ENCODE measurements at regions not wholly inside any gene's neighbourhood (a gene's known extent, or its start where the extent isn't known, plus 50 kb on each side); places are given as distances from the start of the nearest gene placed in this dataset.
"Not testable (repeated sequence)": the region's sequence is repeated elsewhere in the genome, so short reads cannot be mapped to it uniquely, and the experiment has no call there.

GRCh38 chr18:1805521-1805920 lies 765.8 kb downstream of the METTL4 start:
- DNase-seq (ENCODE audit: low read depth): no peak

GRCh38 chr18:1806884-1807615 lies 764.3 kb downstream of the METTL4 start:
- no peak for DNase-seq (ENCODE audit: low read depth)

DNA sequence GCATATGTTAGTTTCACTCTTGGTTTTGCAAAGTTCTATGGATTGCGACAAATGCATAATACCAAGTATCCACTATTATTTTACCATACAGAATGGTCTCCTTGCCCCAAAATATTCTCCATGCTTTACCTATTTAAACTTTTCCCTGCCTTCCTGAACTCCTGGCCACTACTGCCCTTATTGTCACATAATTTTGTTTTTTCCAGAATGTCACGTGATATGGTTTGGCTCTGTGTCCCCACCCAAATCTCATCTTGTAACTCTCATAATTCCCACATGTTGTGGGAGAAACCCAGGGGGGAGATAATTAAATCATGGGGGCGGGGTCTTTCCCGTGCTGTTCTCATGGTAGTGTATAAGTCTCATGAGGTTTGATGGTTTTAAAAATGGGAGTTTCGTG lies 760.0 kb downstream of the METTL4 start:
- DNase-seq (ENCODE audit: low read depth): no peak

- DNase-seq (ENCODE audit: low read depth): no peak
These were observed 746.0 kb downstream of the METTL4 start for GRCh38 chr18:1825296-1825695.

GRCh38 chr18:1840878-1841277 lies 730.4 kb downstream of the METTL4 start:
- no peak for DNase-seq (ENCODE audit: low read depth)

GRCh38 chr18:1846640-1847039 lies 724.7 kb downstream of the METTL4 start:
- DNase-seq (ENCODE audit: low read depth): no peak

DNA sequence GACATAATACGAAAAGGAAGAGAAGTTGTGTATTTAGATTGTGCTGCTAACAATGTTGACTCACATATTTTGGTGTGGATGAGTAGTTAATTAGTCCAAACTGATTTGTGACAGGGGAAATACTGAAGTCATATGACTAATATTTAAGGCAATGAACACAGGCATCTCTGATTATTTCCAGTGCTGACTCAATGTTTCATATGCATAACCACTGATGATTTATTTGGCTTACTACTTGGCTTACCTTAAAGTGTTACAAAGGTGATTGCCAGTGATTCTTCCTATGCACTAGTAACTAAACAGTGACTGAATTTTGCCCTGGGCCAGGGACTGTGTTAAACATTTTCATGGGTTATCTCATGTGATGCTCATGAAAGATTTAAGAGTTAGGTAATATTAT lies 722.6 kb downstream of the METTL4 start:
- DNase-seq (ENCODE audit: low read depth): no peak

- DNase-seq (ENCODE audit: low read depth): no peak
These were observed 721.9 kb downstream of the METTL4 start for GRCh38 chr18:1849386-1849785.

DNA sequence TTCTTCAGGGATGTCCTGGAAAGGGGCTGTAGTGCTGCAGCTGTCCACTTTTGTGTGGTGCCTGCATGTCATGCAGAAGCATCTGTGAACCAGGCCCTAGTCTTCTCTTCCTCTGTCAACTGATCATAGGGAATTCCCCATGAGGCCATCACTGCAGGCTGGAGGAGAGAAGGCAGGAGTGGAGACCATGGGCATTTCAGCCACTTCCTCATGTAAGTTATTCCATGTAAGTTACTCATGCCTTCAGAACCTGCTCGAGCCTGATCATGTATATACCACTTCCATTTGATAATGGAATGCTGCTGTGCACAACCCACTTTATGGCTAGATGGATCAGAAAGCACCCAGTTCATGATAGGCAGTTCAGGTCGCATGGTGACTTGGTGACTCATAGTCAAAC lies 714.0 kb downstream of the METTL4 start:
- DNase-seq (ENCODE audit: low read depth): not testable (repeated sequence)

GRCh38 chr18:1861473-1861872 lies 709.8 kb downstream of the METTL4 start:
- DNase-seq (ENCODE audit: low read depth): no peak

DNA sequence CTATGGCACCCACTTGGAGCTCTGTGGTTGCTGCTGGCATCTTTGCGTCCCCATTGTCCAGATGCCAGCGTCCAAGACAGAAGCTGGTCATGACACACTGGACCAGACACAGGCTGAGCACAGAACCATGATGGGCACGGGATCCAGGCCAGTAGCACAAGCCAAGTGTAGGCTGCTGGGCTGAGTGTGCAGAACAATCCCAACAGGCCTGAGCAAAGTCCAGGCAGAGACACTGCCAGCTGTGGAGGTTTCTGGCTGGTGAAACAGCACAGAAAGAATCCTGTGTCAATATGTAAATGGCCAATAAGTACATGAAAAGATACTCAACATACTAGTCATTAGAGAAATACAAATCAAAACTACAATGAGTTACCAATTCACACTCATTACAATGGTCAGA lies 705.4 kb downstream of the METTL4 start:
- DNase-seq (ENCODE audit: low read depth): no peak

- DNase-seq (ENCODE audit: low read depth): no peak
These were observed 699.0 kb downstream of the METTL4 start for GRCh38 chr18:1872274-1872673.

DNA sequence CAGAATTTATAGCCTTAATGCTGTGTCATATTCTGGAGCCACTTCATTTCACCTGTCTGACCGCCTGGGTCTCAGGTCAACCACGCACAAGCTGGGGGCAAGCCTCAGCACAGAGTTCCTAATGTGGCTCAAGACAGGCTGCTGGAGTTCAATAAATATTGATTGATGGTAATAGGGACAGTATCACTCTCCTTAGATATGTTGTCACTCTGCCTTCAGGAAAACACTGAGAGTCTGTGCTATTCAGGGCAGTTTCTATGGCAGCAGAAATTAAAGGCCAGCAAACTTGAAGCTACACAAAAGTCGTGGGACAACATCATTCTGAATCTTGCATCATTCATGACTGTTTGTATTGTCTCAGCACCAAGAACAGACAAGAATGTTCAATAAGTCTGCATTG lies 696.1 kb downstream of the METTL4 start:
- no peak for DNase-seq (ENCODE audit: low read depth)

- DNase-seq (ENCODE audit: low read depth): no peak
These were observed 686.7 kb downstream of the METTL4 start for GRCh38 chr18:1884623-1885022.

GRCh38 chr18:1891641-1892040 lies 679.7 kb downstream of the METTL4 start:
- no peak for DNase-seq (ENCODE audit: low read depth)

DNA sequence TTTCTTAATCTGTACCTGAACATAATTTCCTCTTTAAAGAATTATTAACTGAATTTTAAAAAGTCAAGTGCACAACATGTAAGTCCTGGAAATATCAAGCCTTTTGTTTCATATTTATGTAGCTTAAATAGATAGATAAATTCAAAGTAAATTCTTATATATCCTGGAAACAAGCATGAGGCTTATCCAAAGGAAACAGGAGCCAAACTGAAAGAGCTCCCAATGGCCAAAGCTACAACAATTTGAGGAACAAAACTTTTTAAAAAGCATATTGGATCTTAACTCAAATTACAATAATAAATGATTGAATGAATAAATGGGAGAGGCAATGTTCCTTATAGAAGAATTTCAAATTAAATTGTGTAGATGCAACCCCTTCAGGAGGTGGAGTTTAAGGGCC lies 679.1 kb downstream of the METTL4 start:
- no peak for DNase-seq (ENCODE audit: low read depth)

GRCh38 chr18:1895456-1896185 lies 675.7 kb downstream of the METTL4 start:
- DNase-seq (ENCODE audit: low read depth): no peak

DNA sequence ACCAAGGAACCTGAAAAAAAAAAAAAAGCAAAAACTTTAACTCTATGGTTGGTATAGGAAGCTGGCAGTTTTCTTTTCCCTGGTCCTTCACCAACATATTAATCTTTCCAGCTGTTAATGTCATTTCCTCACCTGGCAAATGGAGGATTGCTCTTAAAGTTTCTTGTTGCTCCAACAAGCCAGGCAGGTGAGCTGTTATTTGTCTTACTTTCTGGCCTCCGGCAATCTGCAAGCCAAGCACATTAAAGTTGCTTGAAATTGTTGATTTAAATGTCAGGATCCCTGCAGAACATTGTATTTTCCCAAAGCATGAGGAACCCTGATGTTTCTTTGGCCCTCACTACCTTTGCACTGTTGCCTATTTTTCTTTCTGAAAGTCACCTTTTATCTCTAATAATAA lies 664.9 kb downstream of the METTL4 start:
- no peak for DNase-seq (ENCODE audit: low read depth)

GRCh38 chr18:1907470-1908206 lies 663.7 kb downstream of the METTL4 start:
- no peak for DNase-seq (ENCODE audit: low read depth)

DNA sequence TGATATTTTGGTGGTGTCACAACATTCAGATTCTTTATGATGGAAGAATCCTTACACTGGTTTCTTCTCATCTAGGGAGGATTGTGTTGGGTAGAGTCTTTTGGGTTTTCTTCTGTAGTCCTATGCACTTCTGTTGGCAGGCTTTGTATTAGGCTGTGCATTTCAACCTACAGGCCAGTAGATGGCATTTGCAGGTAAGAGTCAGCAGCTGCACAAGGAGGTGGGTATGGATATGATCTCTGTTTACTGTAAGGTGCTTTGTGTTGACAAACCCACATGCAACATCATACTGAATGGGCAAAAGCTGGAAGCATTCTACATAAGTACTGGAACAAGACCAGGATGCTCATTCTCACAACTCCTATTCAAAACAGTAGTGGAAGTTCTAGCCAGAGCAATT lies 656.8 kb downstream of the METTL4 start:
- no peak for DNase-seq (ENCODE audit: low read depth)

DNA sequence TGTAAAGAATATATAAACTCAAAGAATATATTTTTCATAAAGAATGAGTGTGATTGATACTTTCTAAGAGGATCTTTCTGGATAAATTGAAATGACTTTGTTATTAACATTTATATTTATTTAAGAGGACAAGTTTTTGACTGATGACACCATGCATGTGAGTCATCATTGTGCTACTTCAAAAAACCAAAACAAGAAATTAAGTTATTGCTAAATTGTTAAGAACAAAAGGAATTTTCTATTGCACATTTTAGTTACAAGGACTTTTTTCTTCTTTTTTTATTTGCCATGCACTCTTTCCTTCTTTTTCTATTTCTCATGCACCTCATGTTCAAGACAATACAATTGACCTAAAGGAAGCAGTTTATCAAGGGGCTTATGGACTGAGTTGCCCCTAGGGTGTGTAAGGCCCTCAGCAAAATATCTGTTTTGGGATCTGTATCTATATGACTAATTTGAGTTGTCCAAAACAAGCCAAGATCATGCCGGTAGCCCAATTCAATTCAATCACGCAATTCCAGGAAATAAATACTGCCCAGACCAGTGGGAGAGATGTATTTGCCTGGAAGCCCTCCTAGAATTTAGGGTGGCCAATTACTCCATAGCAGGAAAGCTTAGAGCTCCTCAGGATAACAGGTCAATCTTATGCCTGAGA lies 654.3 kb downstream of the METTL4 start:
- no peak for DNase-seq (ENCODE audit: low read depth)

- DNase-seq (ENCODE audit: low read depth): no peak
These were observed 653.7 kb downstream of the METTL4 start for GRCh38 chr18:1917569-1917968.
